ENCODE measurements at regions not wholly inside any gene's neighbourhood (a gene's known extent, or its start where the extent isn't known, plus 50 kb on each side); places are given as distances from the start of the nearest gene placed in this dataset.

DNA sequence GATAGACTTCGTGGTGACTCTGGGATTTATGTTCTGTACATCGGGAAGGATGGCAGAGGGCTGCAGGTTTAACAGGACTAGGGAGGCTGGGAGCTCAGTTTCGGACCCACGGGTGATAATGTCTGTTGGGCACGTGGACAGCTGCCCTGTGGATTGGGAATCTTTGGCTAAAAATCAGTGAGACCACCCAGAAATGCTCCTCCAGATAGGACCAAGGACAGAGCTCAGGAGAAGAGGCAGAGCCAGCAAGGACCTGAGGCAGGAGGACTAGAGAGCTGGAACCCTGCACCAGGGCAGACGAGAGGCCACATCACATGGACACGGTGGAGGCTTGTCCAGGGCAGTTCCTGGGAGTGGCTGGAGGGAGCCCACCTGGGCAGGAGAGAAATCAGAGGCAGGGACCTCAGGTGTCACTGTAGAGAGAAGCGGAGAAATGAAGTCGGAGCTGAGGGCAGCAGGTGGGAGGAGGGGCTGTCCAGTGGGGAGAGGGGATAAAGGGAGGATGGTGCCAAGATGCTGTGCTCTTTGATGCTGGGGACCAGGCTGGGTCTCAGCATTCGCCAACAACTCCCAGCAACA is 79.2 kb downstream of the CPZ start:
- FAIRE-seq, result no peak
- no peak for TF ChIP-seq YY1 (IDR thresholded peaks at IDR 0.05; ENCODE audit: low read depth, low read length)
- no peak for TF ChIP-seq JUND (IDR thresholded peaks at IDR 0.05; ENCODE audit: low read length)
- no peak for TF ChIP-seq SP4 (IDR thresholded peaks at IDR 0.05; ENCODE audit: low read length)
- TF ChIP-seq BACH1 (IDR thresholded peaks at IDR 0.05; ENCODE audit: low read length), result no peak
- TF ChIP-seq ATF2 (IDR thresholded peaks at IDR 0.05; ENCODE audit: low read length), result no peak
- TF ChIP-seq ZNF274 (IDR thresholded peaks at IDR 0.05; ENCODE audit: borderline replicate concordance, extremely low read depth, low read length), result no peak
- TF ChIP-seq, protein P1, sequence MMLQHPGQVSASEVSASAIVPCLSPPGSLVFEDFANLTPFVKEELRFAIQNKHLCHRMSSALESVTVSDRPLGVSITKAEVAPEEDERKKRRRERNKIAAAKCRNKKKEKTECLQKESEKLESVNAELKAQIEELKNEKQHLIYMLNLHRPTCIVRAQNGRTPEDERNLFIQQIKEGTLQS (IDR thresholded peaks at IDR 0.05; ENCODE audit: insufficient read depth, low read depth, low read length), result no peak
- TF ChIP-seq SRF (IDR thresholded peaks at IDR 0.05; ENCODE audit: low read depth, low read length), result no peak
- no peak for TF ChIP-seq MAX (IDR thresholded peaks at IDR 0.05)
- TF ChIP-seq ASH2L (IDR thresholded peaks at IDR 0.05; ENCODE audit: low read length), result no peak
- TF ChIP-seq BRCA1 (IDR thresholded peaks at IDR 0.05; ENCODE audit: low read depth, low read length), result no peak
- TF ChIP-seq BCL11A (IDR thresholded peaks at IDR 0.05; ENCODE audit: low read depth in 2 of 2, low read length in 2 of 2), result no peak
- TF ChIP-seq CREB1 (IDR thresholded peaks at IDR 0.05), result no peak

More for the DNA sequence above, 79.2 kb downstream of the CPZ start:
- no peak overlapping the region for H4K5ac ChIP-seq (ENCODE audit: insufficient read length, low read depth, low read length)
- no peak overlapping the region for H2BK12ac ChIP-seq (ENCODE audit: low read depth, low read length)
- no peak overlapping the region for H2BK20ac ChIP-seq (ENCODE audit: low read length)
- H3K27me3 ChIP-seq (replicated peaks in 1 of 4; ENCODE audit: control insufficient read depth in 3 of 4, extremely low read depth in 1 of 4, insufficient read depth in 3 of 4, low read length in 3 of 4), result peaks cover 0 to 2% (median 2%) of the 10 kb centered on the region in 4 experiments; a peak in 3 of 7 replicates
- ChIA-PET POLR2A (ENCODE audit: partially characterized antibody) (no interaction called here), CTCF (ENCODE audit: partially characterized antibody) (interaction anchor here (1.4 kb wide), 1 partner anchor 16 kb away, joined by 3 read pairs; no protein-coding TSS in a partner anchor)
- no peak overlapping the region for H3K9ac ChIP-seq (replicated peaks in 1 of 4; ENCODE audit: extremely low read depth in 1 of 4, low read depth in 3 of 4, low read length in 3 of 4)
- H3K79me1 ChIP-seq (ENCODE audit: low read depth, low read length), result no peaks in the 10 kb centered on the region
- H3K9me3 ChIP-seq (ENCODE audit: insufficient read depth in 2 of 2, low read depth in 1 of 2, low read length in 1 of 2), result no peaks in the 10 kb centered on the region
- no peak overlapping the region for H2AK5ac ChIP-seq (ENCODE audit: low read depth, low read length)
- no peak overlapping the region for H2AFZ ChIP-seq (ENCODE audit: low read length)
- no peak overlapping the region for H3K56ac ChIP-seq (replicated peaks; ENCODE audit: insufficient read length, low read depth, low read length)
- H3K4me3 ChIP-seq (ENCODE audit: extremely low read depth in 1 of 4, insufficient read depth in 2 of 4, low read depth in 3 of 4, low read length in 4 of 4), result no peak overlapping the region
- H2BK120ac ChIP-seq (replicated peaks; ENCODE audit: low read depth, low read length), result no peak overlapping the region
- H3K23ac ChIP-seq (ENCODE audit: insufficient read length), result no peak overlapping the region
- H2BK15ac ChIP-seq (ENCODE audit: low read length), result no peak overlapping the region
- DNase-seq (ENCODE audit: low read depth in 1 of 2, low spot score in 2 of 2), result no peak
- H3K36me3 ChIP-seq (ENCODE audit: control insufficient read depth in 2 of 4, insufficient read depth in 4 of 4, low read length in 3 of 4), result no peaks in the 10 kb centered on the region
- WGBS, 2 experiments (ENCODE audit: extremely low coverage in 1 of 2, insufficient coverage in 1 of 2, insufficient read length in 1 of 2, insufficient replicate concordance in 2 of 2, low coverage in 1 of 2, low lambda C conversion rate in 2 of 2, missing lambda C conversion rate in 1 of 2), result 72% methylated on average over 10 of the region's 10 CpGs; no CpG with 5 or more reads in 1 of the 2 experiments
- no peak overlapping the region for H3K27ac ChIP-seq (ENCODE audit: low read depth, low read length)
- no peak overlapping the region for H2BK5ac ChIP-seq (ENCODE audit: low read depth, low read length)
- no peak overlapping the region for H3K18ac ChIP-seq (ENCODE audit: extremely low read depth, low read length)
- no peak overlapping the region for H3K4ac ChIP-seq (replicated peaks; ENCODE audit: insufficient read length, low read depth, low read length)
- H3K79me2 ChIP-seq (ENCODE audit: control insufficient read depth in 1 of 2, insufficient read depth in 2 of 2, low read length in 2 of 2), result no peaks in the 10 kb centered on the region
- H4K8ac ChIP-seq (ENCODE audit: extremely low read depth, insufficient read depth, low read length), result no peak overlapping the region
- no peak overlapping the region for H3K4me2 ChIP-seq (ENCODE audit: insufficient read depth in 1 of 2, low read depth in 2 of 2, low read length in 2 of 2)
- no peaks in the 10 kb centered on the region for H3K4me1 ChIP-seq (replicated peaks in 1 of 4; ENCODE audit: control insufficient read depth in 3 of 4, insufficient read depth in 4 of 4, low read length in 3 of 4)
- no peaks in the 10 kb centered on the region for H4K20me1 ChIP-seq (replicated peaks in 1 of 2; ENCODE audit: control insufficient read depth in 1 of 2, insufficient read depth in 2 of 2, low read length in 2 of 2)
- H3K14ac ChIP-seq (ENCODE audit: insufficient read length), result no peak overlapping the region
- no peak overlapping the region for H4K91ac ChIP-seq (replicated peaks; ENCODE audit: insufficient read length, low read length)
- no peaks in the 10 kb centered on the region for H3K23me2 ChIP-seq (ENCODE audit: low read depth, low read length)

Data from H1 (cell line).